ENCODE measurements at regions not wholly inside any gene's neighbourhood (a gene's known extent, or its start where the extent isn't known, plus 50 kb on each side); places are given as distances from the start of the nearest gene placed in this dataset.

- no peak for DNase-seq
Observed at GRCh38 chr2:181363164-181363563, 94.0 kb upstream of the ITGA4 start.

DNA sequence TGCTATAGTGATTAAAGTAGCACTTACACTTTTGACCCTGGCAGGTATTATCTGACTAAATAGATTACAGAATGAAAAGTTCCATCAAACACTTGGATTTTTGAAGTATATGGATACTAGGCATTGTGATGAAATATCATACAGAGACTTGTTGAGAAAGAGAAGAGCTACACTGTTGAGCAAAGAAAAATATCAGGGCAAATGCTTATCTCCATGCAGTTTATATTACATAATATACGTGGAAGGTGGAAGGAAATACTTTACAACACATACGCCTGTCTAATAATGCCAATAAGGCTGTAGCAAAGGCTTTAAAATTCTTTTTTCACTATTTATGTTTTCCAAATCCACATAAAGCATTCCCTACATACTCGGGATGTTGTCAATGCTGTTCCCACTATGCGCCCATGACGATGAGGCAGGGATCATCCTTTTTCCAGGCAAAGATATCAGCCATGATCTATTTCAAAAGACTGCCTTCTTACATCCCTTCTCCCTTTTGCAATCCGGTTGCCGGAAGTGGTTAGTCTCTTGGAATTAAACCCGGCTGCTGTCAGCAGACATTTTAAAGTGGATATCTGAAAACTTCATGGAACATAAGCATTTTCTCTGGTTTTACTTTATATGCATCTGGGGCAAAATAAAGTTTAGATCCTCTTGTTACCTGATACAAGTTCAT lies 92.6 kb upstream of the ITGA4 start:
- peak; percentile 97 for DNase-seq

- DNase-seq, result no peak
Observed at GRCh38 chr2:181366675-181367175, 90.5 kb upstream of the ITGA4 start.

GRCh38 chr2:181367411-181367810 lies 89.8 kb upstream of the ITGA4 start:
- no peak for DNase-seq

DNA sequence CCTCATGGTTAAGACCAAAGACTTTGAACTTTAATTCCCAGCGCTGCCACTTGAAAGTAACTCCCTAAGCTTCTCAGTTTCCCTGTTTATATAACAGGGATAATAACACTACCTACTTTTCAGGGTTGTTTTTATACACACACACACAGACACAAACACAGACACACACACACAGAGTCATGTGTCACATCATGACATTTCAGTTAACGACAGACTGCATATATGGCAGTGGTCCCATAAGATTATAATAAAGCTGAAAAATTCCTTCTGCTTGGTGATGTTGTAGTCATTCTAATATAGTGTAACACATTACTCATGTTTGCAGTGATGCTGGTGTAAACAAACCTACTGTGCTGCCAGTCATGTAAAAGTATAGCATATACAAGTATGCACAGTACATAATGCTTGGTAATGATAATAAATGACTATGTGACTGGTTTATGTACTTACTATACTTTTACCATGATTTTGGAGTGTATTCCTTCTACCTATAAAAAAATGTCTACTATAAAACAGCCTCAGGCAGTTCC lies 89.2 kb upstream of the ITGA4 start:
- DNase-seq, result peak; percentile 13

DNA sequence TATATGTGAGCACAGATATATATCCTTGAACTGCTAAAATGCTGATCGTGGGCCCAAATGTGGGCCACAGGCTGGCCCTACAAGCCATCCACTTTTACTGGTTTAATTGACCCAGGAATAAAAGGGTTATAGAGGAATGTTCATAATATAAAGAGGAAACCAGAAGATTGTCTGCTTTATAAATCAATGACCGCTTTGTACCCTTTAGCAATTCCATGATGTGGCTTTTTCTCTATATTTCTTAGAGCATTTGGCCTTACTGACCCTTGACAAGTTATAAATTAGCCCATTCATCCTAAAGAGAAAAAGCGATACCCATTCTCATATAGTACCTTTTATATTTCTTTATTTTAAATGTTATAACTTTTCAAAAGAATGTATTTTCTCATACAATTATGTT lies 87.1 kb upstream of the ITGA4 start:
- DNase-seq, result no peak

DNA sequence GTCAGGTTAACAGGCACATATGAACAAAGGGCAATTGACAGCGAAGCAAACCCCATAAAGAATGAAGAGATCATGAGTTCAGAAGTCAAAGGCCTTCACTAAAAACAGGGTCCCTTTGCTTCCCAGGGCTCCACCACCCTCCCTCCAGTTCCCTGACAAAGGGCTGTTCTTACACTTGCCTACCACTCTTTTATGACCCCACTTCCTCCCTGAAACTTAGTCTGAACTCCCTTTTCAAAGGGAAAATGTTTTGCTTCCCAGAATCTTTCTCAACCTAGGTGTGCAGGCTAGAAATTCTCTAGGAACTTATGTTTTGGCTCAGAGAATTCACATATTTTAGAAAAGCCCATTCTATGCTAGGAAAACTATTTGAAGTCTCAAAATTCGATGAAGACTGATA lies 86.0 kb upstream of the ITGA4 start:
- no peak for DNase-seq

DNA sequence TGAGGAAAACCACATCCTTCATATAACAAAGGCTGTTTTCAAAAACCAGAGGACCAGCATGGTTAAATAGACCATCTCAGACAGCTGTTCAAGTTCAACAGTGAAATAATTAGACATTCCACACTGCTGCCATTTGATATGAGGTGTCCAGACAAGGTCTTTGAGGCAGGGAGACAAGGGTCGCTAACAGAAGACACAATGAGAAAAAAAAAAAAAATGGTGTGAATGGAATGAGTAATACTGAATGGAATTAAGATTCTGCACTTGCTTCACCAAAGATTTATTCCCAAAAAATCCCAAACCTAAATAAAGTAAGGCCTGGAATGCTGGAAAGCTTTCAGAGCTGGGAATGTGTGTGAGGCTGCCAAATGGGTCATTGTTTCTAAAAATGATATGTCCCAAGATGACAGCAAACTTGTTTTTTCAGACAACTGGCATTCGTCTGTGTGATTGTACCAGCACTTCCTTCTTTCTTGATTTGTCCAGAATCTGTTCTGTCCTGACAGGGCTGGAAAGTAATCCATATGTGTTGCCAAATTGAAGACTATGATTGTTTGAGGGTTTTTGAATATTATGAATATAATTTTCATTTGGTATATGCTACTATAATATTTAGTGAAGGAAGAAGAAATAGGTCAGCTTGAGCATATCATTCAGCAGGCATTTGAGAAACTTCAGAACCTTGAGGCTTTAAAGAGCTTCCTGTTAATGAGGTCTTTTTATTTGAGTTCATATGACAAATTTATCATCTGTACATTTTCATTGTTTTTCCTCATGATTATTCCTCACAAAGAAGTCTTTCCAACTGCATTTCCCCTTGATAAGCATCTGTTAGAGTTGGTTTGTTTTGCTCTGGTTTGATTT lies 85.2 kb upstream of the ITGA4 start:
- DNase-seq, result peak; percentile 25

GRCh38 chr2:181372646-181373040 lies 84.5 kb upstream of the ITGA4 start:
- DNase-seq, result peak; percentile 37

DNA sequence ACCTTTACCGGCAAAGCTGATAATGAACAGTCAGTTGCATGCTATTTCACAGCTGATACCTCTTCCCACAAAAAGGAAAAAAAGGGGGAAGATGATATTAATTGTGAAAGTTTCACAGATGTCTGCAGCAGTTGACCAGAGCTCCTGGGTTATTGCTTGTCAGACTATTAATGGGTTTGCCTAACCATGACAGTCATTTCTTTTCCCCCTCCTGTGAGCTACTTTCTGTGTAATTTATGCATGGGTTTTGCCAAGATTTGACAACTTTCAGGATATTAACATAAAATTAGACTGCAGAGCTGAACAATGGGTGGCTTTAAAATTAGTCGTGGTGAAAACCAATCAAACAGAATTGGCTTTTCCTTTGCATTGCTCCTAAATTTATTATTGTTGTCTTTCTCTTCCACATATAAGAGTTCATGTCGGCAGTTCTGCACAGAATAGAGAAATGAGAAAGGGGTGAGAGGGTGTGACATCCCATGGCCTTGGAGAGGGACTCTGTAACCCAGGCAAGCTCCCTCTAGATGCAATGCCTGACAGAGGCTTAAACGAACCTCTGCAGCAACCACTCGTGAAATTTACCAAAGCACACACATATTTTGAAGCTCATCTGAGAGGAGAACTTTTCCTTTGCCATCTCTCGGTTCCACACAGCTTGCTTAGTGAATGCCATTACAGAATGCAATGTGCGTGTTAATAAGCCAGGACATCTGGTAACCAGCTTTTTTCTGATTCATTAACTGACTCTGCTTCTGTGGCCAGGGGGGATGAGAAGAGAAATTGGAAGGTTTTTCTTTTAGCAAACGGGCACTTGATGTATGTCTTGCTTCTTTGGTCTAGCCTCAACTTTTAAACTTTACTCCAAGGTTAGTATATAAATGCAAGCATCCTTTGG lies 82.2 kb upstream of the ITGA4 start:
- peak; percentile 81 for DNase-seq

- peak; percentile 40 for DNase-seq
Observed at GRCh38 chr2:181376442-181376841, 80.7 kb upstream of the ITGA4 start.

GRCh38 chr2:181376999-181377398 lies 80.2 kb upstream of the ITGA4 start:
- DNase-seq, result no peak

GRCh38 chr2:181378491-181378890 lies 78.7 kb upstream of the ITGA4 start:
- no peak for DNase-seq

GRCh38 chr2:181380581-181380980 lies 76.6 kb upstream of the ITGA4 start:
- DNase-seq, result no peak

- DNase-seq, result no peak
Observed at GRCh38 chr2:181384923-181385322, 72.3 kb upstream of the ITGA4 start.

DNA sequence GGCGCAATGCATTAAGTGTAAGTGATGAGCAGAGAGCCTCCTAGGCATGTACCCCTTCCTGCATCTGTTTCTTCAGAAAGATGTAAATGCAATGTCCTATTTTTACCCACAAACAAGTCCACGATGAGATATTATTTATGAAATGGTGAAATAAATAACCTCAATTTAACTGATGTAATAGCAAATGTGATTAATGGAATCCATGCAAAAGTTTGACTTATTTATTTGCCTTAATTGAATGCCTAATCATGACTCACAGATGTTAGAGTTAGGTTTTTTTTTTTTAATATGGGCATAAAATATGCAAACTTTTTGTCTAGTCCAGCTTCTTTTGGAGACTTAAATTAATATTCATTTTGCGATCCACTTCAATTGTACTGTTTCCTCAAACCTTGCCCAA lies 67.7 kb upstream of the ITGA4 start:
- no peak for DNase-seq

- DNase-seq, result peak; percentile 89
Observed at GRCh38 chr2:181393472-181393871, 63.7 kb upstream of the ITGA4 start.

- DNase-seq, result peak; percentile 78
Observed at GRCh38 chr2:181394741-181395437, 62.3 kb upstream of the ITGA4 start.

GRCh38 chr2:181395851-181396250 lies 61.3 kb upstream of the ITGA4 start:
- peak; percentile 86 for DNase-seq

- peak; percentile 11 for DNase-seq
Observed at GRCh38 chr2:181396256-181397123, 60.7 kb upstream of the ITGA4 start.

DNA sequence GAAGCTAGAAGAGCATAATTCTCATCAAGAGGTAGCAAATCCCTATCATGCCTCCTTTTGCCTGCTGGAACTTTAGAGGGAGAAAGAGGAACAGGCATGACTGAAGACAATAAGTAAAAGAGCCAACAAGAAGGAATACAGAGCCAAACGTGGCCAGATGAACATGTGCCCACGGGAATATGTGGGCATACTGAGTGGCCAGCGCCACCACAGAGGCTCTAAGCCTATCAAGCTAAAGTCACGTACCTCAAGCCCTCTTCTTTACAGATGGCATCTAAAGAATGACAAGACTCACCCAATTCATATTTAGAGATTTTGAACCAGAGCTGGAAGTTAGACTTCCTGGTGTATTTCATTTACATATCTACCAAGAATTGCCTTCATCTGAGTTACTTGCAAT lies 59.9 kb upstream of the ITGA4 start:
- no peak for DNase-seq
